ENCODE measurements at regions not wholly inside any gene's neighbourhood (a gene's known extent, or its start where the extent isn't known, plus 50 kb on each side); places are given as distances from the start of the nearest gene placed in this dataset.

DNA sequence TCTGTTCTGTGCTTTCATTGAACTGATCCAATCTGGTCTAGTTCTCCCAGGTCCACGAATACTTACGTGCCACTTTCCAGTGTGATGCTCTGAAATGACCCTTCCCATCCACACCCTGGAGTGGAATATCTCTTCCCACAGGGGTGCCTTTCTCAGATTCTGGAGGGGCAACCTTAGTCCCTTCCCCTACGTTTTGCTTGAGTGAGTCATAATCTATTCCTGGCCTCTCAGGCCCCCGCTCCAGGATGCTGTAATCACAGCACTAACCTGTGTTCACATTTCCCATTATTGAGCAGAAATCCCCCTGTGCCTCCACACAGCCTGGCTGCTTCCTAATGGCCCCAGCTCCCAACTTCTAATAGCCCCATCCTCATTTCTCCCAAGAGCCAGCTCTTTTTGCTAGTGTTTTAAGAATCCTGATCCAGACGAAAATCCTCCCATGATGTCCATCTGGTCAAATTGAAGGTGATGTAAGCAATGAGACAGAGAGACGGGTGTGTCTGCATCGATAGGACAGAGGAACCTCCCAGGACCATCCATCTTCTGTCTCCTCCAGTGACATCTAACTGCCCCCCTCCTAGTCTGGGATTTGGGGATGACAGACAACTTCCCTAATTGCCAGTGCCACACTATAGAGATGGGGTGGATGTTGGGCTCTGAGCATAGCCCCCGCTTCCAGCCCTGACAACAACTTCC lies 164.0 kb upstream of the MAF start:
- H3K4me3 ChIP-seq (replicated peaks in 1 of 2; ENCODE audit: low read depth in 2 of 2, low read length in 2 of 2): no peak overlapping the region
- TF ChIP-seq, protein P1, sequence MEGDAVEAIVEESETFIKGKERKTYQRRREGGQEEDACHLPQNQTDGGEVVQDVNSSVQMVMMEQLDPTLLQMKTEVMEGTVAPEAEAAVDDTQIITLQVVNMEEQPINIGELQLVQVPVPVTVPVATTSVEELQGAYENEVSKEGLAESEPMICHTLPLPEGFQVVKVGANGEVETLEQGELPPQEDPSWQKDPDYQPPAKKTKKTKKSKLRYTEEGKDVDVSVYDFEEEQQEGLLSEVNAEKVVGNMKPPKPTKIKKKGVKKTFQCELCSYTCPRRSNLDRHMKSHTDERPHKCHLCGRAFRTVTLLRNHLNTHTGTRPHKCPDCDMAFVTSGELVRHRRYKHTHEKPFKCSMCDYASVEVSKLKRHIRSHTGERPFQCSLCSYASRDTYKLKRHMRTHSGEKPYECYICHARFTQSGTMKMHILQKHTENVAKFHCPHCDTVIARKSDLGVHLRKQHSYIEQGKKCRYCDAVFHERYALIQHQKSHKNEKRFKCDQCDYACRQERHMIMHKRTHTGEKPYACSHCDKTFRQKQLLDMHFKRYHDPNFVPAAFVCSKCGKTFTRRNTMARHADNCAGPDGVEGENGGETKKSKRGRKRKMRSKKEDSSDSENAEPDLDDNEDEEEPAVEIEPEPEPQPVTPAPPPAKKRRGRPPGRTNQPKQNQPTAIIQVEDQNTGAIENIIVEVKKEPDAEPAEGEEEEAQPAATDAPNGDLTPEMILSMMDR (IDR thresholded peaks at IDR 0.05; ENCODE audit: low read depth, low read length): no peak
- no peak for DNase-seq (ENCODE audit: low read depth in 2 of 2)

DNA sequence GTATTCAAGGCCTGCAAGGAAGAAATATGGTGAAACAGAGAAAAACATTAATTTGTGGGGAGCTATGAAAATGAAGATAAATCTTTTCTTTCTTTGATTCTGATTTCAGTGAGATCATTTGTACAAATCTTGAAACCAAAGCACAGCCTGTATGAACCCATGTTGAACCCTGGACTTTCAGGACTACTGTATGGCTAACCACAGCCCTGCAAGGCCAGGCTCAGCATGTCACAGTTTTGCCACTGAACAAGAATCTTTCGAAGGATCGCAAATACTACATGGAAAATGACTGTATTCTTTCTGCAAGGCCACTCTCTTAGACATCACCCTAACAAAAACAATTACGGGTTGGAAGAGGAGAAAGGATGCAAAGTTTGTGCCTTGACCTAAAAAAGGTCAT lies 161.7 kb upstream of the MAF start:
- DNase-seq (ENCODE audit: low read depth in 2 of 2): no peak
- H3K4me3 ChIP-seq (replicated peaks in 1 of 2; ENCODE audit: low read depth in 2 of 2, low read length in 2 of 2): no peak overlapping the region
- TF ChIP-seq, protein P1 (IDR thresholded peaks at IDR 0.05; ENCODE audit: low read depth, low read length): no peak

DNA sequence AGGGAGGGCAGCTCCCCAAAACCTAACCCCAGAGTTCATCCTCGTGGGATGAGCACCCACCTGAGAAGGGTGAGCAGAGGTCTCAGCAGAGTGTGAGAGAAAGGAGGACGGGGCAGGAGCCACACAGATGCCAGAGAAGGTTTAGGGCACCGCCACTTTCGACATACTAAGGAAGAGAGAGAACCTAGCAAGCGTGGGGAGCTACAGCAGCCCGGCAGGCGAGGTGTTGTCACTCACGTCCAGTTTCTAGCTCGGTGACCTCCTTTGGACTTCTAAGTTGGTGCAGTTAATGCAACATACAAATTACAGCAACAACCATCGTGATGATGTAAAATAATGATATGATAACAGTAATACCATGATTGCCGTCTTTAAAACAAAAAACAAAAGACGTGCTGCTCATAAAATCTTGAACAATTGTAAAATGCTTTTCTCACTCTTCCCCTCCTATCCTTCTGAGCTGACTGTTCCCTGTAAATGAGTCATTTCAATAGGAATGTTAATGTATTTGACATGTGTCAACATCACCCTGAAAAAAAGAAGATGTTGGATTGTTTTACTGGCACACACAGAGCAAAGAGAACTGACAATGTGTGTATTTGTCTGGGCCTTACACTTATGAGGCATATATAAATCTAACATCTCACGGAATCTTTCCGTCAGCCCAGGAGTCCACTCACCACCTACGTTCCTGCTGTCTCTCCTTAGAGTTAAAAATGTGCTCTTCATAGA lies 158.2 kb upstream of the MAF start:
- no peak for DNase-seq (ENCODE audit: low read depth in 2 of 2)
- TF ChIP-seq, protein P1 (IDR thresholded peaks at IDR 0.05; ENCODE audit: low read depth, low read length): no peak
- no peak overlapping the region for H3K4me3 ChIP-seq (replicated peaks in 1 of 2; ENCODE audit: low read depth in 2 of 2, low read length in 2 of 2)

DNA sequence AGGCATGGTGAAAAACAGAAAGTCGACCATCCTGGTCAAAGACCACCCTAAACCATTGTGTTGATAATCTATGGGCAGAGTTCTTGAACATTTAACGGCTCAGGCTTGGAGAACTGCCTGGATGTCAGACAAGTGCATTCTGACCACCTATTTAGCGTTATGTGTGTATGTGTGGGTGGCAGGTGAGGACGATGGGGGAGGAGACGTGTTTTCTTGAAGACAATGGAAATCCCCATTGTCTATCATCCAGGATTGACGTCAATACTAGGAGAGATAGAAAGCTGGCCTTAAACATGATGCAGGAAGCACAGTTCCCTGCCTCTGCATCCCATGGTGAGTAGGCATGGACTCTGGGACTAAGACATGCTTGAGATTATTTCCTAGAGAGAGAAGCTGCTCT lies 157.4 kb upstream of the MAF start:
- TF ChIP-seq, protein P1 (IDR thresholded peaks at IDR 0.05; ENCODE audit: low read depth, low read length): no peak
- no peak for DNase-seq (ENCODE audit: low read depth in 2 of 2)

DNA sequence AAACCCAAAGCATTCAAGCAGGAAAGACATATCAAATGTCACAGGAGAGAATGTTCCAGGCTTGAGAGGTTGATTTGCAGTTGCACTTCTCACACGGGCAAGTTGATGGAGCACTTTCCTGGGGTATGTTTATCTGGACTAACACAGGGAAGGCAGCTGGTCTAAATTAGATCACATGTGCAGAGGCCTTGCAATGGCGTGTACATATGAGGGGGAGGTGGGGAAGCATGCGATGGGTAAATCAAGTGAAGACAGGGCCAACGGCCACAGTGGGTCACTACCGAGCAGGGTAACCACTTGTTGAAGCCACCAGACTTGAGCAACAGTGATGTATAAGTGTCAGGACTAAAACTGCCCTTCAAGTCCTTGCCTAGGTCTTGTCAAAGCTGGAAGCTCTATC lies 156.6 kb upstream of the MAF start:
- no peak overlapping the region for H3K4me3 ChIP-seq (replicated peaks in 1 of 2; ENCODE audit: low read depth in 2 of 2, low read length in 2 of 2)
- TF ChIP-seq, protein P1 (IDR thresholded peaks at IDR 0.05; ENCODE audit: low read depth, low read length): no peak
- DNase-seq (ENCODE audit: low read depth in 2 of 2): no peak

More for the DNA sequence above, 157.4 kb upstream of the MAF start:
- no peak overlapping the region for H3K4me3 ChIP-seq (replicated peaks in 1 of 2; ENCODE audit: low read depth in 2 of 2, low read length in 2 of 2)

DNA sequence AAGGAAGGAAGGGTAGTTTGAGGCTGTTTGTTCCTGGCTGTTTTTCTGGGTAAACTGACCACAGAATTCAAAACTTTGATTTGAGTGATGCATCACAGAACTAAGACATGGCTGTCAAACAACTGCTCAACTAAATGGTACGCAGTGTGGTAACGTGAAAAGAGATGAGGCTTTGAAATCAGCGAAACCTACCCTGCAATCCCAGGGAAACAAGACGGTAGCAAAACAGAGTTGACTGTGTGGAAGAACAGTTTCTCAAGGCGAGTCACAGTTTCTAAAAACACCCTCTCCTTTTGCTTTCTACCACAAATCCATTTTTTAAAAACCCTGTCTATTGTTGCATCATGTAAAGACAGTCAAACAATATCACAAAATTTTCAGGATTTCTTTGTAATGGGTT lies 156.0 kb upstream of the MAF start:
- TF ChIP-seq, protein P1 (IDR thresholded peaks at IDR 0.05; ENCODE audit: low read depth, low read length): no peak
- DNase-seq (ENCODE audit: low read depth in 2 of 2): no peak

More for the DNA sequence above, 156.0 kb upstream of the MAF start:
- no peak overlapping the region for H3K4me3 ChIP-seq (replicated peaks in 1 of 2; ENCODE audit: low read depth in 2 of 2, low read length in 2 of 2)
